ENCODE measurements at regions not wholly inside any gene's neighbourhood (a gene's known extent, or its start where the extent isn't known, plus 50 kb on each side); places are given as distances from the start of the nearest gene placed in this dataset.
A peak's percentile ranks its signal among the peaks of the same experiment; 100 is the strongest.

- no peak for DNase-seq (ENCODE audit: low read depth)
Observed at GRCh38 chr4:3343358-3343757, 50.5 kb downstream of the RGS12 start.

GRCh38 chr4:3344104-3344503, 51.3 kb downstream of the RGS12 start:
- no peak for DNase-seq (ENCODE audit: low read depth)

- no peak for DNase-seq (ENCODE audit: low read depth)
Observed at GRCh38 chr4:3344596-3344995, 51.8 kb downstream of the RGS12 start.

GRCh38 chr4:3345384-3345783, 52.6 kb downstream of the RGS12 start:
- DNase-seq (ENCODE audit: low read depth) = no peak

GRCh38 chr4:3346146-3346545, 53.3 kb downstream of the RGS12 start:
- peak; percentile 81 for DNase-seq (ENCODE audit: low read depth)

GRCh38 chr4:3347871-3348270, 55.0 kb downstream of the RGS12 start:
- no peak for DNase-seq (ENCODE audit: low read depth)

- DNase-seq (ENCODE audit: low read depth) = no peak
Observed at GRCh38 chr4:3348621-3349020, 55.8 kb downstream of the RGS12 start.

- no peak for DNase-seq (ENCODE audit: low read depth)
Observed at GRCh38 chr4:3349116-3349515, 56.3 kb downstream of the RGS12 start.

- no peak for DNase-seq (ENCODE audit: low read depth)
Observed at GRCh38 chr4:3351997-3352396, 59.2 kb downstream of the RGS12 start.

- DNase-seq (ENCODE audit: low read depth) = no peak
Observed at GRCh38 chr4:3352505-3352904, 59.7 kb downstream of the RGS12 start.

GRCh38 chr4:3352941-3353594, 60.2 kb downstream of the RGS12 start:
- DNase-seq (ENCODE audit: low read depth) = no peak

- no peak for DNase-seq (ENCODE audit: low read depth)
Observed at GRCh38 chr4:3353752-3354454, 61.1 kb downstream of the RGS12 start.

GRCh38 chr4:3354455-3354811, 61.6 kb downstream of the RGS12 start:
- no peak for DNase-seq (ENCODE audit: low read depth)

GRCh38 chr4:3355266-3355748, 62.5 kb downstream of the RGS12 start:
- no peak for DNase-seq (ENCODE audit: low read depth)

- no peak for DNase-seq (ENCODE audit: low read depth)
Observed at GRCh38 chr4:3358656-3359055, 65.8 kb downstream of the RGS12 start.

GRCh38 chr4:3360777-3361176, 68.0 kb downstream of the RGS12 start:
- no peak for DNase-seq (ENCODE audit: low read depth)

GRCh38 chr4:3361406-3361805, 68.6 kb downstream of the RGS12 start:
- no peak for DNase-seq (ENCODE audit: low read depth)

- DNase-seq (ENCODE audit: low read depth) = no peak
Observed at GRCh38 chr4:3361896-3362295, 69.1 kb downstream of the RGS12 start.

- no peak for DNase-seq (ENCODE audit: low read depth)
Observed at GRCh38 chr4:3362431-3363287, 69.8 kb downstream of the RGS12 start.

- no peak for DNase-seq (ENCODE audit: low read depth)
Observed at GRCh38 chr4:3363411-3364141, 70.8 kb downstream of the RGS12 start.

GRCh38 chr4:3364199-3364598, 71.4 kb downstream of the RGS12 start:
- no peak for DNase-seq (ENCODE audit: low read depth)

GRCh38 chr4:3364634-3365314, 72.0 kb downstream of the RGS12 start:
- no peak for DNase-seq (ENCODE audit: low read depth)

All from iris pigment epithelial cell (primary cell).